CD4-positive, alpha-beta T cell treated with Interleukin-12 subunit alpha and Interleukin-12 subunit beta, for 1 hour (primary cell): ENCODE measurements at regions not wholly inside any gene's neighbourhood (a gene's known extent, or its start where the extent isn't known, plus 50 kb on each side); places are given as distances from the start of the nearest gene placed in this dataset.
A peak's percentile ranks its signal among the peaks of the same experiment; 100 is the strongest.
"Not testable (repeated sequence)": the region's sequence is repeated elsewhere in the genome, so short reads cannot be mapped to it uniquely, and the experiment has no call there.

Experiments used
- DNase-seq: peaks from one replicate; pipeline ENCODE4 v3.0.0-alpha.2; 2020

GRCh38 chr10:114872519-114873087 lies 51.0 kb downstream of the FHIP2A start:
- DNase-seq: no peak

- no peak for DNase-seq
These were observed 53.3 kb downstream of the FHIP2A start for GRCh38 chr10:114874827-114875411.

- DNase-seq: not testable (repeated sequence)
These were observed 54.1 kb downstream of the FHIP2A start for GRCh38 chr10:114875590-114876081.

- DNase-seq: no peak
These were observed 54.6 kb downstream of the FHIP2A start for GRCh38 chr10:114876169-114876568.

- peak; percentile 31 for DNase-seq
These were observed 55.2 kb downstream of the FHIP2A start for GRCh38 chr10:114876602-114877300.

GRCh38 chr10:114877301-114877644 lies 55.7 kb downstream of the FHIP2A start:
- no peak for DNase-seq

- no peak for DNase-seq
These were observed 57.5 kb downstream of the FHIP2A start for GRCh38 chr10:114879093-114879492.

- peak; percentile 44 for DNase-seq
These were observed 58.1 kb downstream of the FHIP2A start for GRCh38 chr10:114879541-114880158.

- DNase-seq: no peak
These were observed 56.6 kb upstream of the TRUB1 start for GRCh38 chr10:114881417-114881816.

GRCh38 chr10:114881901-114882300 lies 56.1 kb upstream of the TRUB1 start:
- DNase-seq: no peak

GRCh38 chr10:114885443-114885842 lies 52.6 kb upstream of the TRUB1 start:
- no peak for DNase-seq
